ENCODE measurements at regions not wholly inside any gene's neighbourhood (a gene's known extent, or its start where the extent isn't known, plus 50 kb on each side); places are given as distances from the start of the nearest gene placed in this dataset.

GRCh38 chr13:31037874-31038500 lies 105.5 kb downstream of the TEX26 start:
- 93 to 94% methylated on average over 15 of the region's 15 CpGs for WGBS, 2 donors
- intact Hi-C loops (cut with DNase I), result loop anchor here in 1 of 10 donors (5.0 kb wide), 1 partner anchor 176 kb away; no protein-coding TSS in a partner anchor
- no peaks in the 10 kb centered on the region for H3K9me3 ChIP-seq
- H3K4me3 ChIP-seq, result no peak overlapping the region
- ATAC-seq (no peak), DNase-seq (no peak)
- H3K27me3 ChIP-seq, result peaks cover 0 to 31% (median 3%) of the 10 kb centered on the region in 7 donors
- H3K27ac ChIP-seq, result no peak overlapping the region
- H3K4me1 ChIP-seq, result peaks cover 0 to 12% (median 0%) of the 10 kb centered on the region in 9 donors
- no peak for TF ChIP-seq CTCF (IDR thresholded peaks at IDR 0.05)
- no peaks in the 10 kb centered on the region for H3K36me3 ChIP-seq

- peaks cover 0 to 12% (median 0%) of the 10 kb centered on the region in 9 donors for H3K4me1 ChIP-seq
- peaks cover 0 to 31% (median 3%) of the 10 kb centered on the region in 7 donors for H3K27me3 ChIP-seq
- ATAC-seq, result no peak
- 85 to 86% methylated on average over 17 of the region's 17 CpGs for WGBS, 2 donors
- no peaks in the 10 kb centered on the region for H3K36me3 ChIP-seq
- no peaks in the 10 kb centered on the region for H3K9me3 ChIP-seq
- H3K27ac ChIP-seq, result no peak overlapping the region
- TF ChIP-seq CTCF (IDR thresholded peaks at IDR 0.05), result no peak
- no peak for DNase-seq
- intact Hi-C loops (cut with DNase I), result loop anchor here in 1 of 10 donors (5.0 kb wide), 1 partner anchor 175 kb away; no protein-coding TSS in a partner anchor
- no peak overlapping the region for H3K4me3 ChIP-seq
These were observed 104.6 kb downstream of the TEX26 start for GRCh38 chr13:31036731-31037695.

GRCh38 chr13:31035185-31035965 lies 102.9 kb downstream of the TEX26 start:
- Histone ChIP-seq H3K27me3 (peaks cover 0 to 25% (median 3%) of the 10 kb centered on the region in 7 donors), H3K9me3 (no peaks in the 10 kb centered on the region), H3K4me3 (no peak overlapping the region), H3K36me3 (no peaks in the 10 kb centered on the region), H3K4me1 (peaks cover 0 to 12% (median 0%) of the 10 kb centered on the region in 9 donors), H3K27ac (no peak overlapping the region)
- 39 to 43% methylated on average over 13 of the region's 13 CpGs for WGBS, 2 donors
- DNase-seq, result peak in 1 of 2 donors; percentile 29
- no peak for TF ChIP-seq CTCF (IDR thresholded peaks at IDR 0.05)
- peak in 3 of 8 donors; percentile 34 to 51 (median 39) for ATAC-seq
- intact Hi-C loops (cut with DNase I), result loop anchor here in 1 of 10 donors (5.0 kb wide), 1 partner anchor 173 kb away; no protein-coding TSS in a partner anchor

Data from heart right ventricle (tissue), 16 donors.